Stimulated activated naive CD8-positive, alpha-beta T cell treated with anti-CD3 and anti-CD28 coated beads, Interleukin-15, Interleukin-2, amounts not matched to agents 100 ng/mL and 50 ng/mL, for 24 hours (primary cell): ENCODE measurements at regions not wholly inside any gene's neighbourhood (a gene's known extent, or its start where the extent isn't known, plus 50 kb on each side); places are given as distances from the start of the nearest gene placed in this dataset.
"Not testable (repeated sequence)": the region's sequence is repeated elsewhere in the genome, so short reads cannot be mapped to it uniquely, and the experiment has no call there.

Experiments used
- H3K27ac Mint-ChIP-seq: one replicate; pipeline ENCODE4 v1.8.0; 2021; ENCODE audit warnings: mild to moderate bottlenecking, mixed read lengths
- H3K27me3 Mint-ChIP-seq: one replicate; pipeline ENCODE4 v1.8.0; 2021; ENCODE audit warnings: mixed read lengths
- H3K36me3 Mint-ChIP-seq: one replicate; pipeline ENCODE4 v1.8.0; 2021; ENCODE audit warnings: low read depth, mixed read lengths
- H3K4me1 Mint-ChIP-seq: one replicate; pipeline ENCODE4 v1.8.0; 2021; ENCODE audit warnings: low read depth, mixed read lengths
- H3K4me3 Mint-ChIP-seq: one replicate; pipeline ENCODE4 v1.8.0; 2021; ENCODE audit warnings: mild to moderate bottlenecking, mixed read lengths
- H3K9me3 Mint-ChIP-seq: one replicate; pipeline ENCODE4 v1.8.0; 2021; ENCODE audit warnings: mixed read lengths

GRCh38 chr2:12617366-12617765 lies 99.4 kb upstream of the TRIB2 start:
- Mint-ChIP-seq H3K4me1 (peaks cover 42% of the 10 kb centered on the region), H3K9me3 (no peaks in the 10 kb centered on the region), H3K27ac (no peak overlapping the region)

GRCh38 chr2:12617853-12618252 lies 98.9 kb upstream of the TRIB2 start:
- H3K27ac Mint-ChIP-seq: no peak overlapping the region
- no peaks in the 10 kb centered on the region for H3K36me3 Mint-ChIP-seq
- H3K4me1 Mint-ChIP-seq: peaks cover 37% of the 10 kb centered on the region
- no peak overlapping the region for H3K4me3 Mint-ChIP-seq
- H3K9me3 Mint-ChIP-seq: no peaks in the 10 kb centered on the region
- no peaks in the 10 kb centered on the region for H3K27me3 Mint-ChIP-seq

More at GRCh38 chr2:12617366-12617765, 99.4 kb upstream of the TRIB2 start:
- H3K36me3 Mint-ChIP-seq: no peaks in the 10 kb centered on the region
- no peak overlapping the region for H3K4me3 Mint-ChIP-seq
- no peaks in the 10 kb centered on the region for H3K27me3 Mint-ChIP-seq

- no peaks in the 10 kb centered on the region for H3K9me3 Mint-ChIP-seq
- no peaks in the 10 kb centered on the region for H3K27me3 Mint-ChIP-seq
- no peaks in the 10 kb centered on the region for H3K36me3 Mint-ChIP-seq
- H3K27ac Mint-ChIP-seq: no peak overlapping the region
- H3K4me3 Mint-ChIP-seq: no peak overlapping the region
- H3K4me1 Mint-ChIP-seq: peaks cover 37% of the 10 kb centered on the region
Measured at GRCh38 chr2:12618576-12618975, 98.2 kb upstream of the TRIB2 start.

GRCh38 chr2:12619975-12620374 lies 96.8 kb upstream of the TRIB2 start:
- Mint-ChIP-seq H3K4me3 (no peak overlapping the region), H3K27ac (peak overlapping the region; percentile 43), H3K4me1 (peaks cover 38% of the 10 kb centered on the region), H3K9me3 (no peaks in the 10 kb centered on the region), H3K36me3 (no peaks in the 10 kb centered on the region), H3K27me3 (no peaks in the 10 kb centered on the region)

GRCh38 chr2:12620759-12621158 lies 96.0 kb upstream of the TRIB2 start:
- H3K27ac Mint-ChIP-seq: peak overlapping the region; percentile 16
- H3K4me3 Mint-ChIP-seq: no peak overlapping the region
- H3K36me3 Mint-ChIP-seq: no peaks in the 10 kb centered on the region
- no peaks in the 10 kb centered on the region for H3K27me3 Mint-ChIP-seq
- peaks cover 40% of the 10 kb centered on the region for H3K4me1 Mint-ChIP-seq
- no peaks in the 10 kb centered on the region for H3K9me3 Mint-ChIP-seq

- Mint-ChIP-seq H3K36me3 (no peaks in the 10 kb centered on the region), H3K4me1 (peaks cover 28% of the 10 kb centered on the region), H3K27ac (no peak overlapping the region), H3K27me3 (no peaks in the 10 kb centered on the region), H3K4me3 (no peak overlapping the region), H3K9me3 (no peaks in the 10 kb centered on the region)
Measured at GRCh38 chr2:12623051-12623450, 93.7 kb upstream of the TRIB2 start.

- no peak overlapping the region for H3K27ac Mint-ChIP-seq
- H3K27me3 Mint-ChIP-seq: no peaks in the 10 kb centered on the region
- peaks cover 22% of the 10 kb centered on the region for H3K4me1 Mint-ChIP-seq
- no peaks in the 10 kb centered on the region for H3K36me3 Mint-ChIP-seq
- H3K4me3 Mint-ChIP-seq: no peak overlapping the region
- no peaks in the 10 kb centered on the region for H3K9me3 Mint-ChIP-seq
Measured at GRCh38 chr2:12624384-12624783, 92.4 kb upstream of the TRIB2 start.

GRCh38 chr2:12624905-12625598 lies 91.7 kb upstream of the TRIB2 start:
- Mint-ChIP-seq H3K27me3 (no peaks in the 10 kb centered on the region), H3K4me3 (no peak overlapping the region), H3K4me1 (peaks cover 15% of the 10 kb centered on the region), H3K36me3 (no peaks in the 10 kb centered on the region), H3K27ac (no peak overlapping the region), H3K9me3 (no peaks in the 10 kb centered on the region)

GRCh38 chr2:12628541-12628940 lies 88.2 kb upstream of the TRIB2 start:
- not testable (repeated sequence) for H3K27me3 Mint-ChIP-seq, H3K27ac Mint-ChIP-seq, H3K36me3 Mint-ChIP-seq, H3K4me3 Mint-ChIP-seq, H3K4me1 Mint-ChIP-seq, H3K9me3 Mint-ChIP-seq

- Mint-ChIP-seq H3K4me1 (peaks cover 27% of the 10 kb centered on the region), H3K4me3 (no peak overlapping the region), H3K9me3 (no peaks in the 10 kb centered on the region), H3K27me3 (no peaks in the 10 kb centered on the region), H3K36me3 (no peaks in the 10 kb centered on the region), H3K27ac (no peak overlapping the region)
Measured at GRCh38 chr2:12636837-12637581, 79.7 kb upstream of the TRIB2 start.

GRCh38 chr2:12637754-12638153 lies 79.0 kb upstream of the TRIB2 start:
- no peak overlapping the region for H3K4me3 Mint-ChIP-seq
- H3K4me1 Mint-ChIP-seq: peaks cover 27% of the 10 kb centered on the region
- no peak overlapping the region for H3K27ac Mint-ChIP-seq
- H3K36me3 Mint-ChIP-seq: no peaks in the 10 kb centered on the region
- no peaks in the 10 kb centered on the region for H3K27me3 Mint-ChIP-seq
- H3K9me3 Mint-ChIP-seq: no peaks in the 10 kb centered on the region

- H3K36me3 Mint-ChIP-seq: peaks cover 7% of the 10 kb centered on the region
- no peaks in the 10 kb centered on the region for H3K27me3 Mint-ChIP-seq
- H3K27ac Mint-ChIP-seq: no peak overlapping the region
- H3K9me3 Mint-ChIP-seq: peaks cover 19% of the 10 kb centered on the region
- peaks cover 27% of the 10 kb centered on the region for H3K4me1 Mint-ChIP-seq
- H3K4me3 Mint-ChIP-seq: no peak overlapping the region
Measured at GRCh38 chr2:12641441-12641840, 75.3 kb upstream of the TRIB2 start.

- no peak overlapping the region for H3K27ac Mint-ChIP-seq
- H3K36me3 Mint-ChIP-seq: peaks cover 7% of the 10 kb centered on the region
- H3K27me3 Mint-ChIP-seq: no peaks in the 10 kb centered on the region
- H3K4me3 Mint-ChIP-seq: no peak overlapping the region
- peaks cover 24% of the 10 kb centered on the region for H3K9me3 Mint-ChIP-seq
- H3K4me1 Mint-ChIP-seq: peaks cover 18% of the 10 kb centered on the region
Measured at GRCh38 chr2:12642332-12642731, 74.4 kb upstream of the TRIB2 start.

GRCh38 chr2:12642859-12643258 lies 73.9 kb upstream of the TRIB2 start:
- no peaks in the 10 kb centered on the region for H3K27me3 Mint-ChIP-seq
- peaks cover 7% of the 10 kb centered on the region for H3K36me3 Mint-ChIP-seq
- no peak overlapping the region for H3K27ac Mint-ChIP-seq
- peaks cover 12% of the 10 kb centered on the region for H3K4me1 Mint-ChIP-seq
- peaks cover 24% of the 10 kb centered on the region for H3K9me3 Mint-ChIP-seq
- H3K4me3 Mint-ChIP-seq: no peak overlapping the region

GRCh38 chr2:12649602-12650400 lies 66.9 kb upstream of the TRIB2 start:
- no peak overlapping the region for H3K27ac Mint-ChIP-seq
- peaks cover 16% of the 10 kb centered on the region for H3K9me3 Mint-ChIP-seq
- no peaks in the 10 kb centered on the region for H3K4me1 Mint-ChIP-seq
- H3K36me3 Mint-ChIP-seq: peaks cover 7% of the 10 kb centered on the region
- H3K27me3 Mint-ChIP-seq: no peaks in the 10 kb centered on the region
- H3K4me3 Mint-ChIP-seq: no peak overlapping the region
